ENCODE measurements at regions not wholly inside any gene's neighbourhood (a gene's known extent, or its start where the extent isn't known, plus 50 kb on each side); places are given as distances from the start of the nearest gene placed in this dataset.

- TF ChIP-seq MAZ (IDR thresholded peaks at IDR 0.05; ENCODE audit: borderline replicate concordance, low read depth, low read length) = no peak
- no peak for TF ChIP-seq POLR2A (IDR thresholded peaks at IDR 0.05; ENCODE audit: low read depth, low read length)
- no peak for TF ChIP-seq RAD21 (IDR thresholded peaks at IDR 0.05; ENCODE audit: low read length)
- no peak for TF ChIP-seq RFX5 (IDR thresholded peaks at IDR 0.05; ENCODE audit: low read depth, low read length)
- TF ChIP-seq CTCF (conservative IDR thresholded peaks at IDR 0.05; ENCODE audit: low read depth, low read length) = no peak
- no peak for TF ChIP-seq NFE2L2 (IDR thresholded peaks at IDR 0.05; ENCODE audit: low read depth, low read length)
- TF ChIP-seq MAFK (IDR thresholded peaks at IDR 0.05; ENCODE audit: low read depth, low read length) = no peak
- TF ChIP-seq USF2 (IDR thresholded peaks at IDR 0.05; ENCODE audit: low read depth, low read length) = no peak
- no peak for TF ChIP-seq BHLHE40 (IDR thresholded peaks at IDR 0.05; ENCODE audit: low read depth, low read length)
- no peak for TF ChIP-seq SMC3 (IDR thresholded peaks at IDR 0.05; ENCODE audit: low read depth, low read length)
- no peak for TF ChIP-seq CEBPB (IDR thresholded peaks at IDR 0.05; ENCODE audit: low read depth, low read length)
- TF ChIP-seq MXI1 (IDR thresholded peaks at IDR 0.05; ENCODE audit: borderline replicate concordance, low read depth, low read length) = no peak
- TF ChIP-seq RCOR1 (IDR thresholded peaks at IDR 0.05; ENCODE audit: insufficient replicate concordance, low read length) = no peak
Observed at GRCh38 chr20:46804126-46804525, 90.5 kb upstream of the EYA2 start.
